ENCODE measurements at regions not wholly inside any gene's neighbourhood (a gene's known extent, or its start where the extent isn't known, plus 50 kb on each side); places are given as distances from the start of the nearest gene placed in this dataset.
"Not testable (repeated sequence)": the region's sequence is repeated elsewhere in the genome, so short reads cannot be mapped to it uniquely, and the experiment has no call there.

DNA sequence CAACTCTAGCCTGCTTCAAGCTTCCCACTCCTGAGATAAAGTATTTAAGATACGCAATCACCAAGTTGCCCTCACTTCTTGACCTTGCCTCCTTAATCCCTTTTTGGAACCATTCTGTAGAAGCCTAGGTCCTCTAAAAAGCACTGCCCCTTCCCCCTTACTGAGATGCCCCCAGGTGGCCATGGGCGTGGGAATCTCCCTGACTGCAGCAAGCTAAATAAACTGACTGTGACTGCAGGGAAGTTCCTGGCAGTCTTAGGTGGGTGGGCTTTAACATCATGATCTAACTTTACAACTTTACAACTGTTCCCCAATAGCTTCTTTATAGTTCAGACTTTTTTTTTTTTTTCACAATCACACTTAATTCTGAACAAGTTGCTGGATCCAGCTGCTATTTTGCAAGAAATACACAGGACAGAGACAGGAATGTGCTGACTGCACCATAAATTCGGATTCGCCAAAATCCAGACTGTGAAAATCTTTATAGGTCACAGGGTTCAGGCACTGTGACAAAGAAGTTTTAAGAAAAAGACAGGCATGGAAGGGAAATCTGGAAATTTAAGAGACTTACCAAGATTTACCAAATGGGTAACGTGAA is 344.2 kb upstream of the SULF2 start:
- Mint-ChIP-seq H3K27ac (no peak overlapping the region), H3K4me3 (no peak overlapping the region), H3K36me3 (ENCODE audit: low read depth) (peaks cover 2% of the 10 kb centered on the region), H3K9me3 (peaks cover 14% of the 10 kb centered on the region), H3K4me1 (peaks cover 17% of the 10 kb centered on the region), H3K27me3 (ENCODE audit: insufficient read depth) (no peaks in the 10 kb centered on the region)
- no peak overlapping the region for H3K27ac ChIP-seq (ENCODE audit: low read depth, low read length)
- H3K4me3 ChIP-seq (ENCODE audit: low read length), result no peak overlapping the region
- no peaks in the 10 kb centered on the region for H3K36me3 ChIP-seq (ENCODE audit: control insufficient read depth, insufficient read depth, low read length)
- DNase-seq, result peak; percentile 55
- H3K9ac ChIP-seq (ENCODE audit: extremely low read depth, low read length, poor library complexity, severe bottlenecking), result no peak overlapping the region
- TF ChIP-seq, protein P1, sequence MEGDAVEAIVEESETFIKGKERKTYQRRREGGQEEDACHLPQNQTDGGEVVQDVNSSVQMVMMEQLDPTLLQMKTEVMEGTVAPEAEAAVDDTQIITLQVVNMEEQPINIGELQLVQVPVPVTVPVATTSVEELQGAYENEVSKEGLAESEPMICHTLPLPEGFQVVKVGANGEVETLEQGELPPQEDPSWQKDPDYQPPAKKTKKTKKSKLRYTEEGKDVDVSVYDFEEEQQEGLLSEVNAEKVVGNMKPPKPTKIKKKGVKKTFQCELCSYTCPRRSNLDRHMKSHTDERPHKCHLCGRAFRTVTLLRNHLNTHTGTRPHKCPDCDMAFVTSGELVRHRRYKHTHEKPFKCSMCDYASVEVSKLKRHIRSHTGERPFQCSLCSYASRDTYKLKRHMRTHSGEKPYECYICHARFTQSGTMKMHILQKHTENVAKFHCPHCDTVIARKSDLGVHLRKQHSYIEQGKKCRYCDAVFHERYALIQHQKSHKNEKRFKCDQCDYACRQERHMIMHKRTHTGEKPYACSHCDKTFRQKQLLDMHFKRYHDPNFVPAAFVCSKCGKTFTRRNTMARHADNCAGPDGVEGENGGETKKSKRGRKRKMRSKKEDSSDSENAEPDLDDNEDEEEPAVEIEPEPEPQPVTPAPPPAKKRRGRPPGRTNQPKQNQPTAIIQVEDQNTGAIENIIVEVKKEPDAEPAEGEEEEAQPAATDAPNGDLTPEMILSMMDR (conservative IDR thresholded peaks at IDR 0.05), result peak; percentile 24
- H3K4me1 ChIP-seq (ENCODE audit: control insufficient read depth, insufficient read depth, low read length), result peaks cover 6% of the 10 kb centered on the region
- no peaks in the 10 kb centered on the region for H3K27me3 ChIP-seq (ENCODE audit: control insufficient read depth, insufficient read depth, low read length, poor library complexity, severe bottlenecking)
- peaks cover 11% of the 10 kb centered on the region for H3K9me3 ChIP-seq (ENCODE audit: control insufficient read depth, low read length)
- 65 to 71% methylated on average over 5 of the region's 5 CpGs for WGBS, 2 experiments (ENCODE audit: insufficient coverage in 1 of 2, insufficient read length in 1 of 2)

DNA sequence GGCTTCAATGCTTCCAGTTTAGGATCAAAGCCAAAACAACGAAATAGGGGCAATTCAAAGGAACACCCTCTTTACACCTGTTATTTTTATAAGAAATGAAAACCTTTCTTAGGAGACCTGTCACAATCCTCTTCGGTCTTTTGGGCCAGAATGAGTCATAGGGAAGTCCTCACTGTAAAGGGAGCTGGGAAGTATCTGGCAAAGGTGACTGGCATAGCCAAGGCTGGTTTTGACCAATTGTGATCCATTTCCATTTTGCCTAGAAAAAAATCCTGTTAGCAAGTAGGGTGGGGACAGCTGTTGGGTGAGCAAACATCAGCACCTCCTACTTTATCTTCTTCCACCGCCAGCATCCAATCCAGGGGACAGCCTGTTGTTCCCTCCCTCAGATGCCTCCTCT is 343.2 kb upstream of the SULF2 start:
- peaks cover 11% of the 10 kb centered on the region for H3K9me3 ChIP-seq (ENCODE audit: control insufficient read depth, low read length)
- TF ChIP-seq, protein P1 (conservative IDR thresholded peaks at IDR 0.05), result no peak
- no peaks in the 10 kb centered on the region for H3K36me3 ChIP-seq (ENCODE audit: control insufficient read depth, insufficient read depth, low read length)
- no peaks in the 10 kb centered on the region for H3K27me3 ChIP-seq (ENCODE audit: control insufficient read depth, insufficient read depth, low read length, poor library complexity, severe bottlenecking)
- DNase-seq, result no peak
- no peak overlapping the region for H3K4me3 ChIP-seq (ENCODE audit: low read length)
- Mint-ChIP-seq H3K9me3 (peaks cover 11% of the 10 kb centered on the region), H3K27ac (no peak overlapping the region), H3K4me3 (no peak overlapping the region), H3K27me3 (ENCODE audit: insufficient read depth) (no peaks in the 10 kb centered on the region), H3K4me1 (peaks cover 17% of the 10 kb centered on the region), H3K36me3 (ENCODE audit: low read depth) (peaks cover 2% of the 10 kb centered on the region)
- WGBS, 2 experiments (ENCODE audit: insufficient coverage in 1 of 2, insufficient read length in 1 of 2), result 92 to 100% methylated on average over 1 to 3 of the region's 3 CpGs
- H3K27ac ChIP-seq (ENCODE audit: low read depth, low read length), result no peak overlapping the region
- H3K4me1 ChIP-seq (ENCODE audit: control insufficient read depth, insufficient read depth, low read length), result peaks cover 6% of the 10 kb centered on the region
- H3K9ac ChIP-seq (ENCODE audit: extremely low read depth, low read length, poor library complexity, severe bottlenecking), result no peak overlapping the region

DNA sequence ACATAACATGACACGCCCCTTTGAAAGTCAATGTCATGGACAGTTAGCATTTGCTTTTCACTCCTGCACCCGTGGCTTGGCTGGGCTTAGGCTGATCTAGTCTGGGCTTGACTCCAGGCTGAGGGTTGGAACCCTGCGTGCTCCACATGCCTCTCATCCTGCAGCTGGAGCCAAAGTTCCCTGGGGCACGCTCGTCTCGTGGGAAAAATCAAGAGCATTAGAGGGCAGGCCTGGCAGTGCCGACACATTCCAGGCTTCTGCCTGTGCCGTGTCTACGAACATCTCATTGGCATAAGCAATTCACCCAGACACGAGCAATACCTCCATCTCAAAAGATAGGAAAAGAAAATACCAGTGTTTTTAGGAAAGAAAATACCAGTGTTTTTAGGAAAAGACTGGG is 342.7 kb upstream of the SULF2 start:
- H3K9ac ChIP-seq (ENCODE audit: extremely low read depth, low read length, poor library complexity, severe bottlenecking); H3K4me3 Mint-ChIP-seq; H3K9me3 Mint-ChIP-seq; H3K4me3 ChIP-seq (ENCODE audit: low read length); H3K27me3 Mint-ChIP-seq (ENCODE audit: insufficient read depth); H3K9me3 ChIP-seq (ENCODE audit: control insufficient read depth, low read length); H3K36me3 Mint-ChIP-seq (ENCODE audit: low read depth); H3K27me3 ChIP-seq (ENCODE audit: control insufficient read depth, insufficient read depth, low read length, poor library complexity, severe bottlenecking); H3K4me1 ChIP-seq (ENCODE audit: control insufficient read depth, insufficient read depth, low read length); H3K27ac ChIP-seq (ENCODE audit: low read depth, low read length); DNase-seq; H3K27ac Mint-ChIP-seq; H3K36me3 ChIP-seq (ENCODE audit: control insufficient read depth, insufficient read depth, low read length): not testable (repeated sequence)
- H3K4me1 Mint-ChIP-seq, result peaks cover 17% of the 10 kb centered on the region
- 91 to 100% methylated on average over 3 to 9 of the region's 10 CpGs for WGBS, 2 experiments (ENCODE audit: insufficient coverage in 1 of 2, insufficient read length in 1 of 2)

DNA sequence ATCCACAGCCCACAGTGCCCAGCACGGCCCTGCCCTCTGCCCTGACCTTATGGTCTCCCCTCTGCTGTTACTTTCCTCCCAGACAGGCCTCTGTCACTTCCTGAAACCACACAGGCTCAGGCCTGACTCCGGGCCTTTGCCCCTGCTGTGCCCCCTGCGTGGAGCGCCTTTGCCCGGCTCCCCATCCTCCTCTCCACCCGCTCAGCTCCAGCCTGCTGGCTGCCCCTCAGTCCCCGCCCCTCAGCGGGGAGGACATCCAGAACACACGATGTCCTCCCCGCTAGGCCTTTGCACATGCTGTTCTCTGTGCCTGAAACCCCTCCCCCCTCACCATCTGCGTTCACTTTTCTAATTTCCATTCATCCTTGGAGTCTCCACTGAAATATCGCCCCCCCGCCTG is 341.9 kb upstream of the SULF2 start:
- not testable (repeated sequence) for H3K4me1 ChIP-seq (ENCODE audit: control insufficient read depth, insufficient read depth, low read length); H3K27me3 ChIP-seq (ENCODE audit: control insufficient read depth, insufficient read depth, low read length, poor library complexity, severe bottlenecking); H3K36me3 Mint-ChIP-seq (ENCODE audit: low read depth); DNase-seq; H3K27ac Mint-ChIP-seq; H3K9ac ChIP-seq (ENCODE audit: extremely low read depth, low read length, poor library complexity, severe bottlenecking); H3K36me3 ChIP-seq (ENCODE audit: control insufficient read depth, insufficient read depth, low read length); H3K9me3 ChIP-seq (ENCODE audit: control insufficient read depth, low read length); H3K4me3 ChIP-seq (ENCODE audit: low read length); H3K4me3 Mint-ChIP-seq; H3K27me3 Mint-ChIP-seq (ENCODE audit: insufficient read depth); H3K9me3 Mint-ChIP-seq; H3K27ac ChIP-seq (ENCODE audit: low read depth, low read length)
- peaks cover 17% of the 10 kb centered on the region for H3K4me1 Mint-ChIP-seq
- WGBS, 2 experiments (ENCODE audit: insufficient coverage in 1 of 2, insufficient read length in 1 of 2), result 88 to 100% methylated on average over 5 to 13 of the region's 13 CpGs
